ENCODE measurements at regions not wholly inside any gene's neighbourhood (a gene's known extent, or its start where the extent isn't known, plus 50 kb on each side); places are given as distances from the start of the nearest gene placed in this dataset.

DNA sequence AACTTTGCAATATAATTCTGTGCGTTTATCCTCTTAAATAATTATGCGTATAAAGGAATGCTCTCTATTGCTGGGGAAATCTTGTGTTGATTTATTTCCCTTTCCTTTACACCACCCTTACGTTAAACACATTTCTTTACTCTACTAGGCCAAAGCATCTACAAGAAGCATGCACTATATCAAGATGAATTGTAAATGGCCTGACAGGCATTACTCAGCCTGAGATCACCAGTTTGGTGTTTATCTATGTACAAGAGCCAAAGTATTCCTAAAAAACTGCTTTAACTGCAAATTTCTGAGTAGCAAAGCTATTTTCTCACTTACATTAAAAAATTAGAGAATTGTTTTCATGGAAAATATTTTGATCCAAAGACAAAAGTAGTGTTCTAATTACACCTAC, 114.8 kb downstream of the TYW3 start:
- ChIA-PET CTCF (ENCODE audit: low intra/inter-chr PET ratio, low total read pairs) (no interaction called here), POLR2A (no interaction called here)
- DNase-seq (ENCODE audit: low spot score) (no peak), FAIRE-seq (no peak), ATAC-seq (no peak)
- in situ Hi-C loops (cut with HindIII; ENCODE audit: extremely low pct_ligation_motif_present, low pct_unique_long_range_greater_than_20kb), result no loop called here
- no TSS peak for BruUV-seq (replicated peaks)
- no peak overlapping the region for H2AFZ ChIP-seq (ENCODE audit: low read length)
- intact Hi-C loops (cut with micrococcal nuclease; ENCODE audit: unreplicated experiment), result no loop called here
- no peak overlapping the region for H3K4me3 ChIP-seq (replicated peaks in 1 of 3; ENCODE audit: insufficient read depth in 1 of 3, low read depth in 2 of 3, low read length in 3 of 3)
- no peaks in the 10 kb centered on the region for H3K9me3 ChIP-seq (ENCODE audit: low read length)
- H3K36me3 ChIP-seq (replicated peaks in 1 of 2; ENCODE audit: control insufficient read depth in 1 of 2, insufficient read depth in 2 of 2, low read length in 2 of 2), result no peaks in the 10 kb centered on the region
- 5% methylated on average over 3 of the region's 3 CpGs for WGBS (ENCODE audit: low lambda C conversion rate)
- no peak overlapping the region for H3K27ac ChIP-seq (ENCODE audit: extremely low read length, insufficient read depth, low read length)
- no peaks in the 10 kb centered on the region for H3K79me2 ChIP-seq (ENCODE audit: insufficient read depth, low read length)
- H3K4me2 ChIP-seq (ENCODE audit: low read depth, low read length), result no peak overlapping the region
- TF ChIP-seq FLYWCH1 (CRISPR knock-in tag; IDR thresholded peaks at IDR 0.05) (no peak), ZNF570 (CRISPR knock-in tag; IDR thresholded peaks at IDR 0.05; ENCODE audit: borderline replicate concordance) (no peak), ZFP82 (CRISPR knock-in tag; IDR thresholded peaks at IDR 0.05; ENCODE audit: borderline replicate concordance) (no peak), MXI1 (IDR thresholded peaks at IDR 0.05; ENCODE audit: borderline replicate concordance, low read depth, low read length) (no peak), RARA (CRISPR knock-in tag; IDR thresholded peaks at IDR 0.05) (no peak), ZNF501 (CRISPR knock-in tag; IDR thresholded peaks at IDR 0.05) (no peak), TAF15 (IDR thresholded peaks at IDR 0.05; ENCODE audit: low read depth, low read length, poor library complexity, severe bottlenecking) (no peak), NCOA1 (CRISPR knock-in tag; IDR thresholded peaks at IDR 0.05) (no peak), ZBTB7A (CRISPR knock-in tag; IDR thresholded peaks at IDR 0.05) (no peak), TCF7 (IDR thresholded peaks at IDR 0.05; ENCODE audit: low read depth) (no peak), ZFP90 (CRISPR knock-in tag; IDR thresholded peaks at IDR 0.05; ENCODE audit: borderline replicate concordance) (no peak)
- TF ChIP-seq, protein P1, sequence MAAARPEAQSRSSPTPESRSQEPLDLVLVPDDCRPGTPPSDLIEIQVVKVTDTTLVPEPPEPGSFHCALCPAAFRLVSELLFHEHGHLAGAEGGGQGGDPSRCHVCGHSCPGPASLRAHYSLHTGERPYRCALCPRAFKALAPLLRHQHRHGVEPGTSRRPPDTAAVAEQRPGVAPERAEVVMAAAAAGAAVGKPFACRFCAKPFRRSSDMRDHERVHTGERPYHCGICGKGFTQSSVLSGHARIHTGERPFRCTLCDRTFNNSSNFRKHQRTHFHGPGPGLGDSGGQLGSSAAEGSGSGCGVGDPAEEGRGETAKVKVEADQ (CRISPR knock-in tag; IDR thresholded peaks at IDR 0.05; ENCODE audit: borderline replicate concordance), result no peak
- TF ChIP-seq, protein P2, sequence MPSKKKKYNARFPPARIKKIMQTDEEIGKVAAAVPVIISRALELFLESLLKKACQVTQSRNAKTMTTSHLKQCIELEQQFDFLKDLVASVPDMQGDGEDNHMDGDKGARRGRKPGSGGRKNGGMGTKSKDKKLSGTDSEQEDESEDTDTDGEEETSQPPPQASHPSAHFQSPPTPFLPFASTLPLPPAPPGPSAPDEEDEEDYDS (CRISPR knock-in tag; IDR thresholded peaks at IDR 0.05), result no peak
- TF ChIP-seq, protein P3, sequence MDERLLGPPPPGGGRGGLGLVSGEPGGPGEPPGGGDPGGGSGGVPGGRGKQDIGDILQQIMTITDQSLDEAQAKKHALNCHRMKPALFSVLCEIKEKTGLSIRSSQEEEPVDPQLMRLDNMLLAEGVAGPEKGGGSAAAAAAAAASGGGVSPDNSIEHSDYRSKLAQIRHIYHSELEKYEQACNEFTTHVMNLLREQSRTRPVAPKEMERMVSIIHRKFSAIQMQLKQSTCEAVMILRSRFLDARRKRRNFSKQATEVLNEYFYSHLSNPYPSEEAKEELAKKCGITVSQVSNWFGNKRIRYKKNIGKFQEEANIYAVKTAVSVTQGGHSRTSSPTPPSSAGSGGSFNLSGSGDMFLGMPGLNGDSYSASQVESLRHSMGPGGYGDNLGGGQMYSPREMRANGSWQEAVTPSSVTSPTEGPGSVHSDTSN (CRISPR knock-in tag; IDR thresholded peaks at IDR 0.05), result no peak
- TF ChIP-seq, protein P4, sequence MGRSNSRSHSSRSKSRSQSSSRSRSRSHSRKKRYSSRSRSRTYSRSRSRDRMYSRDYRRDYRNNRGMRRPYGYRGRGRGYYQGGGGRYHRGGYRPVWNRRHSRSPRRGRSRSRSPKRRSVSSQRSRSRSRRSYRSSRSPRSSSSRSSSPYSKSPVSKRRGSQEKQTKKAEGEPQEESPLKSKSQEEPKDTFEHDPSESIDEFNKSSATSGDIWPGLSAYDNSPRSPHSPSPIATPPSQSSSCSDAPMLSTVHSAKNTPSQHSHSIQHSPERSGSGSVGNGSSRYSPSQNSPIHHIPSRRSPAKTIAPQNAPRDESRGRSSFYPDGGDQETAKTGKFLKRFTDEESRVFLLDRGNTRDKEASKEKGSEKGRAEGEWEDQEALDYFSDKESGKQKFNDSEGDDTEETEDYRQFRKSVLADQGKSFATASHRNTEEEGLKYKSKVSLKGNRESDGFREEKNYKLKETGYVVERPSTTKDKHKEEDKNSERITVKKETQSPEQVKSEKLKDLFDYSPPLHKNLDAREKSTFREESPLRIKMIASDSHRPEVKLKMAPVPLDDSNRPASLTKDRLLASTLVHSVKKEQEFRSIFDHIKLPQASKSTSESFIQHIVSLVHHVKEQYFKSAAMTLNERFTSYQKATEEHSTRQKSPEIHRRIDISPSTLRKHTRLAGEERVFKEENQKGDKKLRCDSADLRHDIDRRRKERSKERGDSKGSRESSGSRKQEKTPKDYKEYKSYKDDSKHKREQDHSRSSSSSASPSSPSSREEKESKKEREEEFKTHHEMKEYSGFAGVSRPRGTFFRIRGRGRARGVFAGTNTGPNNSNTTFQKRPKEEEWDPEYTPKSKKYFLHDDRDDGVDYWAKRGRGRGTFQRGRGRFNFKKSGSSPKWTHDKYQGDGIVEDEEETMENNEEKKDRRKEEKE (IDR thresholded peaks at IDR 0.05), result no peak
- TF ChIP-seq, protein P5, sequence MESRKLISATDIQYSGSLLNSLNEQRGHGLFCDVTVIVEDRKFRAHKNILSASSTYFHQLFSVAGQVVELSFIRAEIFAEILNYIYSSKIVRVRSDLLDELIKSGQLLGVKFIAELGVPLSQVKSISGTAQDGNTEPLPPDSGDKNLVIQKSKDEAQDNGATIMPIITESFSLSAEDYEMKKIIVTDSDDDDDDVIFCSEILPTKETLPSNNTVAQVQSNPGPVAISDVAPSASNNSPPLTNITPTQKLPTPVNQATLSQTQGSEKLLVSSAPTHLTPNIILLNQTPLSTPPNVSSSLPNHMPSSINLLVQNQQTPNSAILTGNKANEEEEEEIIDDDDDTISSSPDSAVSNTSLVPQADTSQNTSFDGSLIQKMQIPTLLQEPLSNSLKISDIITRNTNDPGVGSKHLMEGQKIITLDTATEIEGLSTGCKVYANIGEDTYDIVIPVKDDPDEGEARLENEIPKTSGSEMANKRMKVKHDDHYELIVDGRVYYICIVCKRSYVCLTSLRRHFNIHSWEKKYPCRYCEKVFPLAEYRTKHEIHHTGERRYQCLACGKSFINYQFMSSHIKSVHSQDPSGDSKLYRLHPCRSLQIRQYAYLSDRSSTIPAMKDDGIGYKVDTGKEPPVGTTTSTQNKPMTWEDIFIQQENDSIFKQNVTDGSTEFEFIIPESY (CRISPR knock-in tag; IDR thresholded peaks at IDR 0.05), result no peak
- H3K27me3 ChIP-seq (ENCODE audit: control insufficient read depth in 1 of 2, insufficient read depth in 2 of 2, low read length in 2 of 2), result no peaks in the 10 kb centered on the region
- H3K4me1 ChIP-seq (ENCODE audit: insufficient read depth, low read length), result no peaks in the 10 kb centered on the region
- no peak overlapping the region for H3K9ac ChIP-seq (ENCODE audit: insufficient read depth, low read depth, low read length)
- no peaks in the 10 kb centered on the region for H4K20me1 ChIP-seq (ENCODE audit: insufficient read depth, low read length)
